Posterior vena cava (tissue), 2 donors: ENCODE measurements at regions not wholly inside any gene's neighbourhood (a gene's known extent, or its start where the extent isn't known, plus 50 kb on each side); places are given as distances from the start of the nearest gene placed in this dataset.

Experiments used
- DNase-seq: peaks from one replicate; pipeline ENCODE4 v3.0.0-alpha.2; 2020; ENCODE audit warnings: low spot score
- intact Hi-C, 2 donors: fragments of 100-400 bp; cut with DNase I; formaldehyde crosslinking; loops; one replicate each; pipeline versions ENCODE4 v1.14.1 to v1.14.2; 2022 to 2023
- donor health status: DM: yes; HTN: yes; CAD: no.
- donor health status: DM: yes; HTN: yes; CAD: no.

DNA sequence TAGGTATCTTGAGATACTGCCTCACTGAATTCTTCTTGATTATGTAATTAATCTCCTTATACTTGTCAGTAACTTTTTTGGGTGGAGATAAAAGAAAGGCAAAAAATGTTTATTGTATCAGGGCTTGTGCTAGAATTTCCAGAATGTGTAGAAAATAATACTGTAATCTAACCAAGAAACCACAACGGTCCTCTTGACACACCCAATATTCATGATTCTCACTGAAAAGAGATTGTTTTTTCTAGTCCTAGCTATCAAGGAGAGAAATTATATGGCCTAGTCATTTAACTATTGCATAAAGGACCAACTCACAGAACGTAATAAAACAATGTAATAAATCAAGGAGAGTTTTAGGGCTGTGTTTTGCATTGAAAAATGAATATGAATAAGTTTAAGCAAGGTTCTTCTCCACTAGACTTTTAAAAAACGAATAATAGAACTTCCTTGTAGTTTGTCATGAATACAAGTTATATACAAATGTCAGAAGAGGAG lies 80.0 kb upstream of the STEAP4 start:
- no peak for DNase-seq
- intact Hi-C loops, result no loop called here

DNA sequence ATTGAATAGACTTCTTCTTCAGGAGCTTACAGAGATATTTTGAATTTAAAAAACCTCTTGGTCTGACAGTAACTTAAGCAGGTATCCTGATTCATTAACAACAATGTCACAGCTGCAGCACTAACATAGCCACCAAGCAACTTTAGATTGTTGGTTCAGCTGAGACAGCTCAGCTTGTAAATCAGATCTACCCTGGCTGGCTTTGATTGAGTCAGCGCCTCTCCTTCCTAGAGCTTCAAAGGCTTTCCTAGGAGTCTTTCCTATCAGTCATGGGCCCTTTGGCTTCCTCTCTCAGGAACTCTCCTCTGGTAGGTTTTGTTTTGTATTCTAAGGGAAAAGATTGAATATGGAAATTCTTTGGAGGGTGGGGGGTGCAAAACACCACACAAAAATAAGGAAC lies 70.7 kb upstream of the STEAP4 start:
- intact Hi-C loops, result no loop called here
- no peak for DNase-seq

DNA sequence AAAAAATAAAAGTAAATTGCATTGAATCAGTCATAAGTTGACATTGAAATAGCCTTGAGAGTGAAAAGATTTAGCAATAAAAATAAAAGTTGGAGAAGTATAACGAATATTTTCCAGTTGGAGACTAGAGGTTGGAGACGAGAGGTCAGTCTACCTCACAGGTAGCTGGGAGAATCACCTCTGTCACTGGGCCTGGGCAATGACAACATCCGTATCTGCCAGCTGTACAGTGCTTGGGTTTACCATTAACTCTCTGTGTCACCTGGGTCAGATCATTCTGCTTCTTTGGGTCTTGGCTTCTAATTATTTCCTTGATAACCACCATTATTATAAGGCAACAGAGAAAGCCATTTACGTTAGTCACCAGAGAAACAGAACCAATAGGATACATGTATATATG lies 62.0 kb upstream of the STEAP4 start:
- DNase-seq, result no peak
- intact Hi-C loops, result no loop called here

DNA sequence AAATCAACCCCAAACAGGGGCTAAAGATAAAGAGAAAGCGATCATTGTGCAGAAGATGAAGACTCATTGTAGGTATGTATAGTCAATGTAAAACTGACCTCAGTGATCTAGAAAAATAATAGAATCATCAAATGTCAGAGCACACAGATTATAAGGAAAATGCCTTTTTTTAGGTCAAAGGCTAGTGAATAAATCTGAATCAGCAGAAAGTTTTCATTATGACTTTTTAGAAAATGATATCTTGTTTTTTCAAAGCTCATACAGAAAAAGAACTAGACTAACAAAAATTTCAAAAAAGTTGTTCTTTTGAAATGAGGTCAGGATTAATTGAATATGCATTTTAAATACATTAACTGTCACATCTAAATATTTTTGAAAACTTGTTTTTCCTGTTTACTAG lies 60.2 kb upstream of the STEAP4 start:
- intact Hi-C loops, result no loop called here

DNA sequence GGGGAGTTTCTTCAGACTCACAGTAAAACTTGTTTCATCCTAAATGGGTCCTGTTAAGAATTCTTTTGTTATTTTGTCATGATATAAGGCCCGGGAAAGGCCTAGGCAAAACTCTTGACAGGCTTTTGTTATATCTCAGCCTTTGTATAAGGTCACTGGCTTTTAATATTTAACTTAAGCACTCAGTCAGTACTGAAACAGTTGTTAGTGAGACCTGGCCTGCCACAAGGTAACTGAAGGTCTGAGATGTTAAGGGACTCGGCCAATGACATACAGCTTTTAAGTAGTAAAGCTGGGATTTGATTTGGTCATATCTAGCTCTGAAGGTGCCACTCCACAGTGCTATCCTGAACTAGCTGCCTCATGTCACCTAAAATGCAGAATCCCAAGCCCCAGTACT lies 57.2 kb upstream of the STEAP4 start:
- intact Hi-C loops, result no loop called here

More for the DNA sequence above, 60.2 kb upstream of the STEAP4 start:
- no peak for DNase-seq

DNA sequence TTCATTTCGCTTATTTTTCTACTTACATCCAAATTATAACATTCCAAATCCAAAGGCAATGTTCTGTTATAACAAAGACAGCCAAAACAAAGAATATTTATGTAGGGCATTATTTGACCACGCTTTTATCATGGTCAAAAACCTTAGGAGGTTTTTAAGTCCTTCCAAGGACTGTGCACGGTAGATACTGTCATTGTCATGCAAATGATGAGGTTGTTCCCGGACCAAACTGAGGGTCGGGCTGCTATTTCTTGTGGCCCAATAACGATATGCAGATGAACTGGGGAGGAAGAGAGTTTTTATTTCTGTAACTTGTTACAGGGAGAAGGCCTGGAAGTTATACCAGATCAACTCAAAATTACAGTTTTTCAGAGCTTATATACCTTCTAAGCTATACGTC lies 56.6 kb upstream of the STEAP4 start:
- no peak for DNase-seq
- intact Hi-C loops, result no loop called here

More for the DNA sequence above, 57.2 kb upstream of the STEAP4 start:
- DNase-seq, result no peak

DNA sequence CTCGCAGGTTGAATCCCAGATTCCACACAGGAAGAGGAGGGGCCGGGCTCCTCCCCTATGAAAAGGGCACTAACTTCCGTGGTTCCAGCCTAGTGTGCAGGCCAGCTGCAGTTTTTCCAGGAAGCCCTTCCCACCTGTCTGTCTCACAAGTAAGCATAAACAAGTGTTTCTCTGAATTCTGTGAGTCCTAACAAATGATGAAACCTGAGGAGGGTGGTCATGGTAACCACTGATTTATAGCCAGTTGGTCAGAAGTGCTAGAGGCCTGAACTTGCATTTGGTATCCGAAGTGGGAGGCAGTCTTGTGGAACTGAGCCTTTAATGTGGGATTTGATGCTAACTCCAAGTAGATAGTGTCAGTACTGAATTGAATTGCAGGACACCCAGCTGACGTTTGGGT lies 54.7 kb upstream of the STEAP4 start:
- DNase-seq, result no peak
- intact Hi-C loops, result no loop called here

DNA sequence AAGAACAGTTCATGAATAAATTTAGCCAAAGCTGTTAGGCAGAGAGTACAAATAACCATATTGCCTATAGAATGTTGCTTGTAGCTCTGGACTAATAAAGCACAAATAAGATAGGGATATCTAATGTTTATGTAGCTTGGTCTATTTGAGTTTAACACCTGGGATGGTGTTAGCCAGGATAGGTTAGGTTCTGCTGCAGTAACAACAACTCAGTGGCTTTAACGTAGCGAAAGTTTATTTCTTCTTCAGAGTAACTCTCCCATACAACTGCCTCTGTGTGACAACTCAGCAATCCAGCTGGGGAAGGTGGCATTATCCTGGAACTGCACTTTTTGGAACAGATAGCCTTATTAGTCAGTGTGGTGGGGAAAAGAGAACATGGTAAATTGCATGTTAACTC lies 52.2 kb upstream of the STEAP4 start:
- DNase-seq, result no peak
- intact Hi-C loops, result no loop called here

DNA sequence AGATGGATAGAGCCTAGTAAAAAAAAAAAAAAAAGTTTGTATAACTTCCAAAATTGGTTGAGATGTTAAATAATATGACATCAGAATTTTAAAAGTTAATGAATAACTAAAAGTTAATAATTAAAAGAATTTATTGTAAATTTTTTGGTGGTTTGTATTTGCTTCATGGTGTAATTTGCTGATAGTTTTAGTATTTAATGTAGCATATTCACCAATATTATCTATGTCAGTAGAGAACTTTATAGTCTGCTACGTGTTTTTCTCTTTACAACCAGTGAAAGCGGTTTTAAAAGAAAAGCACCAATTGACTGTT lies 51.8 kb upstream of the STEAP4 start:
- DNase-seq, result no peak
- intact Hi-C loops, result no loop called here

DNA sequence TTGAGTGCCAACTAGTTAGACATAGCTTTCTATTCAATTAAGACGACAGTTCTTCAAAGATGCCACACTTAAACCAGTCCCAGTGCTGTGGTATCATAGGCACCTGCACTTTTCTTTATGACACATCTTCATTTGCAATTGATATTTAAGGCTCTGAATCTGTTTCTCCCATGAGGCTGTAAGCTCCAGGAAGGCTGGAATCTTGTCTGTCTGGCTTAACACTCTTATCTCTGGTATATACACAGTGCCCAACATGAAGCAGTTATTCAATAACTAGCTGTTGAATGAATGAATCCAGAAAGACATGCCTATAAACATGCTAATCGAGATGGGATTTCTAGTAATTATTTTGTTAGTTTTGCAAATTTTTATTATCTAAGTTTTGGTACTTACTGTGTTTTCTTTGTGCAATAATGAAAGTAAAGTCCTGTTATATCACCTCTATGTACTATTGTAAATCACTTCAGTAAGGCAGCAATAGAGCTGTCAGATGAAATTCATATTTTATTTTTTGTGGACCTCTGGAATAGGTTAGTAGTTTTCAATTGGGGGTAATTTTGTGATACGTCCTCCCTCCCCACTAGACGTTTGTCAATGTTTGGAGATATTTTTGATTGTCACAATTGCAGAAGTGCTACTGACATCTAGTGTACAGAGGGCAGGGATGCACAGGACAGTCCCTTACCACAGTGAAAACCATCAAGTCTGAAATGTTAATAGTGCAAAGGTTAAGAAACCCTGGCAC lies 51.3 kb upstream of the STEAP4 start:
- no peak for DNase-seq
- intact Hi-C loops, result no loop called here

DNA sequence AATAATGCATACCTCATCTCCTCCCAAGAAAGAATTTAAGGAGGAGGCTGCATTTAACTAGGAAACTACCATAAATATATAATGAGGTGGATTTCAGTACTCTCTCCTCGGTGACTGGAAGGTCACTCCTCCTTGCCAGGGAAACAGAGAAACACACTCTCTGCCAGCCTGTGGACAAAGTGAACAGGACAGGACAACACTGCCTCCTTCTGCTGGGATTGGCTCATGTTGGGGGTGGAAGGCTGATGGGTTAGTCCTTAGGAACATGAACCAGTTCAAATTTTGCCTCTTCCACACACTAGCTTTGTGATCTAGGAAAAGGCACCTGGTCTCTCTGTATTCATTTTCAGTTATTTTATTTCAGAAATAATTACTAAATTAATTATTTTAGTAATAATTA lies 50.6 kb upstream of the STEAP4 start:
- no peak for DNase-seq
- intact Hi-C loops, result no loop called here
